Stimulated activated CD4-positive, alpha-beta T cell treated with anti-CD3 and anti-CD28 coated beads, Interleukin-4, amount 100 ng/mL, for 48 hours (primary cell): ENCODE measurements at regions not wholly inside any gene's neighbourhood (a gene's known extent, or its start where the extent isn't known, plus 50 kb on each side); places are given as distances from the start of the nearest gene placed in this dataset.

Source experiments
- DNase-seq, 2 donors: peaks; one replicate each; pipeline ENCODE4 v3.0.0-alpha.2; 2020; ENCODE audit warnings: low read depth in 2 of 2

GRCh38 chr13:59111751-59112171 is 1052.0 kb downstream of the DIAPH3 start:
- DNase-seq, result no peak

- DNase-seq, result no peak
Measured at GRCh38 chr13:59112221-59112718, 1051.5 kb downstream of the DIAPH3 start.

- no peak for DNase-seq
Measured at GRCh38 chr13:59119475-59119874, 1044.3 kb downstream of the DIAPH3 start.

- DNase-seq, result no peak
Measured at GRCh38 chr13:59120297-59120843, 1043.4 kb downstream of the DIAPH3 start.

GRCh38 chr13:59121507-59121906 is 1042.2 kb downstream of the DIAPH3 start:
- no peak for DNase-seq

- DNase-seq, result no peak
Measured at GRCh38 chr13:59126474-59126873, 1037.3 kb downstream of the DIAPH3 start.

- no peak for DNase-seq
Measured at GRCh38 chr13:59133903-59134302, 1029.8 kb downstream of the DIAPH3 start.

GRCh38 chr13:59144700-59145099 is 1019.0 kb downstream of the DIAPH3 start:
- no peak for DNase-seq

- no peak for DNase-seq
Measured at GRCh38 chr13:59145381-59145780, 1018.3 kb downstream of the DIAPH3 start.

- DNase-seq, result no peak
Measured at GRCh38 chr13:59157181-59157580, 1006.5 kb downstream of the DIAPH3 start.

- no peak for DNase-seq
Measured at GRCh38 chr13:59166174-59166573, 997.6 kb downstream of the DIAPH3 start.

- DNase-seq, result no peak
Measured at GRCh38 chr13:59172076-59172475, 991.7 kb downstream of the DIAPH3 start.

- DNase-seq, result no peak
Measured at GRCh38 chr13:59176775-59177174, 987.0 kb downstream of the DIAPH3 start.

GRCh38 chr13:59178344-59178743 is 985.4 kb downstream of the DIAPH3 start:
- no peak for DNase-seq

- no peak for DNase-seq
Measured at GRCh38 chr13:59182241-59182640, 981.5 kb downstream of the DIAPH3 start.

GRCh38 chr13:59197397-59197796 is 966.3 kb downstream of the DIAPH3 start:
- no peak for DNase-seq

- no peak for DNase-seq
Measured at GRCh38 chr13:59201841-59202240, 961.9 kb downstream of the DIAPH3 start.

GRCh38 chr13:59203855-59204254 is 959.9 kb downstream of the DIAPH3 start:
- no peak for DNase-seq

- DNase-seq, result no peak
Measured at GRCh38 chr13:59205501-59205900, 958.2 kb downstream of the DIAPH3 start.

- no peak for DNase-seq
Measured at GRCh38 chr13:59208405-59209195, 955.1 kb downstream of the DIAPH3 start.

- no peak for DNase-seq
Measured at GRCh38 chr13:59210543-59210942, 953.2 kb downstream of the DIAPH3 start.

- DNase-seq, result no peak
Measured at GRCh38 chr13:59211606-59212005, 952.1 kb downstream of the DIAPH3 start.

GRCh38 chr13:59229401-59229800 is 934.3 kb downstream of the DIAPH3 start:
- DNase-seq, result no peak
